K562 (cell line): ENCODE measurements at regions not wholly inside any gene's neighbourhood (a gene's known extent, or its start where the extent isn't known, plus 50 kb on each side); places are given as distances from the start of the nearest gene placed in this dataset.

Experiments used
- ATAC-seq: fragments of 200-7000 bp; cut with Tn5 transposase; 3 replicates; pipeline ENCODE4 v1.9.1; 2020; ENCODE audit warnings: moderate library complexity
- BruUV-seq: library from RNA; stranded (reverse); fragments of 400-500 nt; replicated peaks from 2 replicates; lab custom pipeline; 2021; lab: Mats Ljungman, UMichigan
- CTCF ChIA-PET: fragments of 300-600 bp; formaldehyde crosslinking; extraction: SDS; loops from one replicate; lab custom pipeline; 2021; ENCODE audit warnings: low intra/inter-chr PET ratio; lab: Yijun Ruan, JAX
- POLR2A ChIA-PET: fragments of 300-600, 350-650 bp; sonication (Branson Sonifier 250); formaldehyde crosslinking; extraction: SDS; loops from one replicate; lab custom pipeline; 2021; ENCODE audit warnings: antibody characterized with exemption, inconsistent platforms; lab: Yijun Ruan, JAX
- DNase-seq, 4 experiments: peaks; one replicate each; pipeline versions ENCODE4 v3.0.0 to v3.0.0-alpha.2; 2011 to 2018; ENCODE audit warnings: low spot score in 3 of 4, mixed read lengths in 3 of 4; ENCODE audit errors: extremely low read depth in 1 of 4
- FAIRE-seq: peaks from 2 replicates; lab custom pipeline; 2011; peaks lifted over from hg19 to GRCh38; lab: Jason Lieb, UNC
- H2AFZ ChIP-seq: 2 replicates; pipeline ENCODE4 v1.6.0; 2011; ENCODE audit warnings: low read depth, low read length, control low read depth, inconsistent platforms
- H3K27ac ChIP-seq: fragments of 200-600 bp; 3 replicates; pipeline ENCODE4 v1.8.0; 2011; ENCODE audit warnings: low read depth, mild to moderate bottlenecking, control low read depth, inconsistent platforms, low read length, moderate library complexity, mixed read lengths; ENCODE audit errors: extremely low read depth
- H3K27me3 ChIP-seq, 2 experiments: fragments of 300-600 bp in 1 of 2; 2 replicates in 1 of 2; 3 replicates in 1 of 2; pipeline versions ENCODE4 v1.6.0 to v1.8.0; 2011; ENCODE audit warnings: inconsistent platforms in 2 of 2, low read length in 2 of 2, mild to moderate bottlenecking in 1 of 2, mixed read lengths in 1 of 2, moderate library complexity in 1 of 2; ENCODE audit not compliant: control insufficient read depth in 2 of 2, insufficient read depth in 2 of 2
- H3K36me3 ChIP-seq: fragments of 300-600 bp; 3 replicates; pipeline ENCODE4 v1.8.0; 2011; ENCODE audit warnings: mild to moderate bottlenecking, low read length, inconsistent platforms; ENCODE audit not compliant: control insufficient read depth, insufficient read depth
- H3K4me1 ChIP-seq, 2 experiments: fragments of 200-600 bp in 1 of 2; replicated peaks in 1 of 2; 2 replicates in 1 of 2; 3 replicates in 1 of 2; pipeline versions ENCODE4 v1.5.1 to v1.8.0; 2011; ENCODE audit warnings: inconsistent platforms in 2 of 2, low read length in 2 of 2, mild to moderate bottlenecking in 1 of 2, mixed read lengths in 1 of 2, moderate library complexity in 1 of 2; ENCODE audit not compliant: control insufficient read depth in 2 of 2, insufficient read depth in 2 of 2
- H3K4me2 ChIP-seq: 2 replicates; pipeline ENCODE4 v1.6.1; 2011; ENCODE audit warnings: low read length, control low read depth, inconsistent platforms, mixed read lengths; ENCODE audit not compliant: insufficient read depth
- H3K4me3 ChIP-seq: fragments of 200-600 bp; sonication (generic), shearing (Covaris generic); 2 replicates; pipeline ENCODE4 v1.5.1; 2016; ENCODE audit warnings: control low read depth, inconsistent platforms
- H3K79me2 ChIP-seq: fragments of 200-600 bp; 3 replicates; pipeline ENCODE4 v1.8.0; 2011; ENCODE audit warnings: low read length, inconsistent platforms; ENCODE audit not compliant: control insufficient read depth, insufficient read depth
- H3K9ac ChIP-seq, 2 experiments: 2 replicates each; pipeline versions ENCODE4 v1.6.0 to v1.6.1; 2011; ENCODE audit warnings: low read depth in 2 of 2, low read length in 2 of 2, control low read depth in 1 of 2, inconsistent platforms in 1 of 2, mild to moderate bottlenecking in 1 of 2, mixed read lengths in 1 of 2; ENCODE audit not compliant: insufficient read depth in 1 of 2
- H3K9me1 ChIP-seq: one replicate; pipeline ENCODE4 v1.6.0; 2011; ENCODE audit warnings: inconsistent platforms, mild to moderate bottlenecking, low read length, moderate library complexity; ENCODE audit not compliant: control insufficient read depth, insufficient read depth
- H3K9me3 ChIP-seq: replicated peaks from 2 replicates; pipeline ENCODE4 v1.5.1; 2011; ENCODE audit warnings: low read depth, low read length, inconsistent platforms; ENCODE audit not compliant: control insufficient read depth, insufficient read depth
- H4K20me1 ChIP-seq: replicated peaks from 2 replicates; pipeline ENCODE4 v1.6.1; 2011; ENCODE audit warnings: low read length, inconsistent platforms, mixed read lengths; ENCODE audit not compliant: control insufficient read depth, insufficient read depth
- ARID3B ChIP-seq: fragments of 250-450 bp; sonication (Bioruptor Pico); IDR thresholded peaks from 2 replicates; pipeline ENCODE4 v1.4.0; 2020; ENCODE audit warnings: borderline replicate concordance
- BRF1 ChIP-seq: IDR thresholded peaks from 3 replicates; pipeline ENCODE4 v1.6.1; 2011; ENCODE audit warnings: borderline replicate concordance, mild to moderate bottlenecking; ENCODE audit not compliant: insufficient read length; ENCODE audit errors: extremely low read depth
- FOXA3 ChIP-seq, 2 experiments: fragments of 450-650 bp in 1 of 2; sonication (generic) in 1 of 2; formaldehyde crosslinking; IDR thresholded peaks in 1 of 2; conservative IDR thresholded peaks in 1 of 2; 2 replicates each; pipeline versions ENCODE4 v1.4.0 to v1.8.0; 2020 to 2022; ENCODE audit warnings: mild to moderate bottlenecking in 2 of 2, missing genetic modification reagents in 1 of 2
- HINFP ChIP-seq: fragments of 450-650 bp; conservative IDR thresholded peaks from 2 replicates; pipeline ENCODE4 v1.6.1; 2016; ENCODE audit warnings: missing genetic modification characterization, low read depth, mild to moderate bottlenecking, control low read depth, missing compliant biosample characterization
- HMGXB4 ChIP-seq: sonication (generic); formaldehyde crosslinking; IDR thresholded peaks from 2 replicates; pipeline ENCODE4 v1.8.1; 2023; ENCODE audit warnings: mild to moderate bottlenecking, missing genetic modification reagents
- L3MBTL2 ChIP-seq: fragments of 450-650 bp; IDR thresholded peaks from 2 replicates; pipeline ENCODE4 v1.6.1; 2016; ENCODE audit warnings: mild to moderate bottlenecking, moderate library complexity
- LARP7 ChIP-seq: fragments of 450-650 bp; IDR thresholded peaks from 2 replicates; pipeline ENCODE4 v1.6.1; 2016
- NFIX ChIP-seq: fragments of 250-450 bp; sonication (Bioruptor Pico); IDR thresholded peaks from 2 replicates; pipeline ENCODE4 v1.4.0; 2020; ENCODE audit warnings: low read depth, mild to moderate bottlenecking, moderate library complexity
- PHF20 ChIP-seq: fragments of 450-650 bp; IDR thresholded peaks from 2 replicates; pipeline ENCODE4 v1.6.1; 2018; ENCODE audit not compliant: partially characterized antibody
- PHF8 ChIP-seq: fragments of 200-600 bp; sonication (generic); IDR thresholded peaks from 2 replicates; pipeline ENCODE4 v1.6.1; 2012; ENCODE audit warnings: mixed run types, mild to moderate bottlenecking, inconsistent platforms, low read length, moderate library complexity, borderline replicate concordance
- ZNF282 ChIP-seq: sonication (generic); formaldehyde crosslinking; IDR thresholded peaks from 2 replicates; pipeline ENCODE4 v1.8.1; 2023; ENCODE audit warnings: missing genetic modification reagents
- WGBS: fragments of 100-300 bp; shearing (Covaris generic); methylation state at CpG from one replicate; pipeline ENCODE4 v1.1.6; 2016; ENCODE audit warnings: low coverage, mixed read lengths; ENCODE audit not compliant: insufficient coverage; ENCODE audit errors: missing lambda C conversion rate; 5-methylcytosine and 5-hydroxymethylcytosine counted together
- in situ Hi-C: fragments of 300-500 bp; cut with MboI; formaldehyde crosslinking; loops from 4 replicates; pipeline ENCODE4 v1.15.0; 2018; ENCODE audit warnings: inconsistent platforms, mixed read lengths
- intact Hi-C: fragments of 100-400 bp; cut with micrococcal nuclease; formaldehyde crosslinking; loops from 2 replicates; pipeline ENCODE4 v1.14.2; 2022

- intact Hi-C loops (no loop called here), in situ Hi-C loops (no loop called here)
- H3K9ac ChIP-seq, result no peak overlapping the region
- H3K4me2 ChIP-seq, result no peak overlapping the region
- no peak overlapping the region for H3K4me3 ChIP-seq
- H3K36me3 ChIP-seq, result no peaks in the 10 kb centered on the region
- no peaks in the 10 kb centered on the region for H3K4me1 ChIP-seq
- no peak overlapping the region for H2AFZ ChIP-seq
- no peaks in the 10 kb centered on the region for H3K9me3 ChIP-seq
- no peaks in the 10 kb centered on the region for H4K20me1 ChIP-seq
- no peak overlapping the region for H3K27ac ChIP-seq
- no TSS peak for BruUV-seq
- TF ChIP-seq ZNF282 (CRISPR knock-in tag) (no peak), L3MBTL2 (no peak), LARP7 (no peak), PHF8 (no peak), HINFP (tag) (no peak), ARID3B (CRISPR knock-in tag) (no peak), BRF1 (no peak), FOXA3 (CRISPR knock-in tag; conservative IDR thresholded peaks at IDR 0.05 in 1 of 2, IDR thresholded peaks at IDR 0.05 in 1 of 2) (no peak), NFIX (CRISPR knock-in tag) (no peak), HMGXB4 (CRISPR knock-in tag) (no peak), PHF20 (no peak)
- no peak for DNase-seq
- WGBS, result 0% methylated on average over 3 of the region's 3 CpGs
- ATAC-seq, result no peak
- H3K9me1 ChIP-seq, result no peaks in the 10 kb centered on the region
- POLR2A ChIA-PET, result no interaction called here
- no peaks in the 10 kb centered on the region for H3K79me2 ChIP-seq
- H3K27me3 ChIP-seq, result no peaks in the 10 kb centered on the region
- no peak for FAIRE-seq
- CTCF ChIA-PET, result no interaction called here
These were observed 105.1 kb upstream of the SEL1L start for GRCh38 chr14:81638656-81639280.
